GM19468 (cell line): ENCODE measurements at regions not wholly inside any gene's neighbourhood (a gene's known extent, or its start where the extent isn't known, plus 50 kb on each side); places are given as distances from the start of the nearest gene placed in this dataset.
"Not testable (repeated sequence)": the region's sequence is repeated elsewhere in the genome, so short reads cannot be mapped to it uniquely, and the experiment has no call there.

Source experiments
- ATAC-seq: cut with Tn5 transposase; IDR thresholded peaks from one replicate; pipeline ENCODE4 v1.9.1; 2021; ENCODE audit warnings: mild to moderate bottlenecking, moderate library complexity, moderate number of reproducible peaks; ENCODE audit not compliant: unreplicated experiment; ENCODE audit errors: extremely low read depth

DNA sequence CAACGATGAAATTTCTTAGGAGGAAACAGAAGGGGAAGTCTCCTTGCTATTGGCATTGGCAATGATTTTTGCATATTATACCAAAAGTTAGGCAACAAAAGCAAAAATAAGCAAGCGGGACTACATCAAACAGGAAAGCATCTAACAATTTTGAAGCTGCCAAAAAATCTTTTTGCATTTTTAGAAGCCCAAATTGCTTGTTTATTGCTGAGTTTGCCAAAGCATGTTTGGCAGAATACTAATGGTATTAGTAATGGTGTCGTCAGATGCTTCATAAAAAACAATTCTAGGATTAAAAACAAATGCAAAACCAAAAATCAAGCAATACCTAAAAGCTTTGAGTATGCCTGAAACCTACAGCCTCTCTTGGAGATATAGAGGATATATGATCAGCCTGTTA lies 80.0 kb downstream of the GALR1 start:
- ATAC-seq, result no peak

GRCh38 chr18:77334876-77335275 lies 85.2 kb downstream of the GALR1 start:
- no peak for ATAC-seq

GRCh38 chr18:77337604-77338003 lies 88.0 kb downstream of the GALR1 start:
- ATAC-seq, result no peak

DNA sequence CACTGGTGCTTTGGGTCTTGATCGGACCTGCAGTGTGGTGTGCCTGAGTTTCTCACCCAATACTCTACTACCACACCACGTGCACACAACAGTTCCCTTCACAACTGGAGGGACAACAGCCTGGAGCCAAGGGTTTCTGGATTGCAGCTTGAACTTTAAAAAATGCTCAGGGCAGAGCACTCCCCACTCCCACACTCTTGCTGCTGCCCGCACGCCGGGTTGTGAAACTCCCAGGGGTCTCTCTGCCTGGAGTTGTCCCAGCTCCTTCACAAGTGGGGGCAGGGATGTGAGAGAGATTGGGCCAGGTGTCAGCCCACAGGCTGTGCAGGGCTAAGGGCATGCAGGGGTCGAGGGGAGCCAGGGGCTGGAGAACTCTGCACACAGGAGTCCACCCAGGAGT lies 89.4 kb downstream of the GALR1 start:
- no peak for ATAC-seq

GRCh38 chr18:77339623-77340022 lies 90.0 kb downstream of the GALR1 start:
- ATAC-seq, result no peak

- ATAC-seq, result no peak
Observed at GRCh38 chr18:77340815-77341214, 91.2 kb downstream of the GALR1 start.

- ATAC-seq, result no peak
Observed at GRCh38 chr18:77341527-77342325, 92.1 kb downstream of the GALR1 start.

- ATAC-seq, result no peak
Observed at GRCh38 chr18:77342736-77343135, 93.1 kb downstream of the GALR1 start.

DNA sequence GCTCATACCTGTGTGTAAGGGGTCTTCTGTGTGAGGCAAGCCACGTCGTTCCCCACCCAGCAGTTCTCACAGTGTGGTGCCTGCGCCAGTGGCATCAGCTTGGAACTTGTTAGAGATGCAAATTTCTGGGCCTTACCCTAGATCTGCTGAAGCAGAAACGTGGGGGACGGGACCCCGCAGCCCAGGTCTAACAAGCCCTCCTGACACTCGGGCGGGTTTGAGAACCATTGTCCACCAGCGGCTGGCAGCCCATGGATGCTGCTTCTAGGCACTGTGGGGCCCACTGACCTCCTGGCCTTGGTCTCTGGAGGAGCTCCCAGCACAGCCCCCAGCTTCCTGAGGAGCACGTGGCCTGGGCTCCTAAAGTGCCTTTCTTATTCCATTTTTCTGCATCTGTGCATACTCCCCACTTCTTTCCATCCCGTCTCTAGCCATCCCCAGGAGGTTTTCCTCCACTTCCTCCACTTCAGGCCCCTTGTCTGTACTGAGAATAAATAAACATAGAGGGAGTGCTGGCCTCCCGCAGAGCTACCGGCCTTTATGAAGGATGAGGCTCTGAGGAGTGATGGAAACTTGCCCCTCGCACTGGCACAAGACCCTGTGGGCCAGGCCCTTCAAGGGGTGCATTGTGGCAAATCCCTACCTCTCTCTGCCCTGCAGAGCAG lies 94.3 kb downstream of the GALR1 start:
- no peak for ATAC-seq

GRCh38 chr18:77344786-77345500 lies 95.3 kb downstream of the GALR1 start:
- no peak for ATAC-seq

- no peak for ATAC-seq
Observed at GRCh38 chr18:77346208-77346810, 96.7 kb downstream of the GALR1 start.

- not testable (repeated sequence) for ATAC-seq
Observed at GRCh38 chr18:77353349-77353748, 103.7 kb downstream of the GALR1 start.

- ATAC-seq, result no peak
Observed at GRCh38 chr18:77359561-77360314, 110.1 kb downstream of the GALR1 start.

GRCh38 chr18:77360315-77361190 lies 110.9 kb downstream of the GALR1 start:
- no peak for ATAC-seq

GRCh38 chr18:77361382-77361781 lies 111.7 kb downstream of the GALR1 start:
- no peak for ATAC-seq

DNA sequence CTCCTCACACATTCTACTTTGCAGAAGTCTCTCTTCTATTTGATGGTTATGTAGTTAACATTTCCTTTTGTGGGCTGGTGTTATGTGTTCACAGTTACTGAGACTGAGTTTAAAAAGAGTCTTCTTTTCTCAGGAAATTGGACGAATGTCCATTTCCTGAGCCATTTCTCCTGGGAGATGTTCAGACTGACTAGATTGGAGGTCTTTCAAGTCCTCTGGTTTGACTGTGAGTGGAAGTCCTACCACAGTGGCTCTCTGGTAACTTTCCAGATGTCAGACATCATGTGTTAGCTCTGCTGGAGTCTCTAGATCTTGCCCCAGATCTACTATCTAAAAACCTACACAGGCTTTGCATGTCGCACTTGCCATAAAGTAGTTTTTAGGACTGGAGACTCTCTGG lies 116.0 kb downstream of the GALR1 start:
- ATAC-seq, result no peak

GRCh38 chr18:77366067-77366719 lies 116.5 kb downstream of the GALR1 start:
- ATAC-seq, result no peak
